HepG2 (cell line): ENCODE measurements at regions not wholly inside any gene's neighbourhood (a gene's known extent, or its start where the extent isn't known, plus 50 kb on each side); places are given as distances from the start of the nearest gene placed in this dataset.
"Not testable (repeated sequence)": the region's sequence is repeated elsewhere in the genome, so short reads cannot be mapped to it uniquely, and the experiment has no call there.

Experiments
- ATAC-seq: fragments of 200-7000 bp; cut with Tn5 transposase; 3 replicates; pipeline ENCODE4 v1.9.1; 2020; ENCODE audit warnings: mild to moderate bottlenecking, moderate library complexity
- BruUV-seq: library from RNA; stranded (reverse); fragments of 400-500 nt; replicated peaks from 2 replicates; lab custom pipeline; 2021; lab: Mats Ljungman, UMichigan
- CTCF ChIA-PET: fragments of 300-600 bp; formaldehyde crosslinking; extraction: SDS; loops from one replicate; lab custom pipeline; 2021; ENCODE audit warnings: low total read pairs, inconsistent platforms, low intra/inter-chr PET ratio; lab: Yijun Ruan, JAX
- POLR2A ChIA-PET: fragments of 350-600 bp; sonication (Branson Sonifier 250); formaldehyde crosslinking; loops from one replicate; lab custom pipeline; 2020; ENCODE audit warnings: antibody characterized with exemption, inconsistent platforms; lab: Yijun Ruan, JAX
- DNase-seq: peaks from one replicate; pipeline ENCODE4 v3.0.0-alpha.2; 2015; ENCODE audit warnings: low spot score
- FAIRE-seq: peaks from 3 replicates; lab custom pipeline; 2011; peaks lifted over from hg19 to GRCh38; lab: Jason Lieb, UNC
- H2AFZ ChIP-seq: one replicate; pipeline ENCODE4 v1.6.1; 2011; ENCODE audit warnings: low read length, inconsistent platforms
- H3K27ac ChIP-seq: fragments of 300-600 bp; 3 replicates; pipeline ENCODE4 v1.8.0; 2011; ENCODE audit warnings: mixed run types, mild to moderate bottlenecking, mixed read lengths, low read length, inconsistent platforms; ENCODE audit not compliant: insufficient read depth; ENCODE audit errors: extremely low read length
- H3K27me3 ChIP-seq, 2 experiments: fragments of 200-600 bp in 1 of 2; 2 replicates in 1 of 2; 3 replicates in 1 of 2; pipeline versions ENCODE4 v1.6.0 to v1.8.0; 2011; ENCODE audit warnings: low read length in 2 of 2, mild to moderate bottlenecking in 2 of 2, moderate library complexity in 2 of 2, inconsistent platforms in 1 of 2; ENCODE audit not compliant: insufficient read depth in 2 of 2, control insufficient read depth in 1 of 2
- H3K36me3 ChIP-seq, 2 experiments: fragments of 200-600 bp in 1 of 2; replicated peaks in 1 of 2; 2 replicates in 1 of 2; 3 replicates in 1 of 2; pipeline versions ENCODE4 v1.5.1 to v1.8.0; 2011; ENCODE audit warnings: low read length in 2 of 2, inconsistent platforms in 1 of 2; ENCODE audit not compliant: insufficient read depth in 2 of 2, control insufficient read depth in 1 of 2
- H3K4me1 ChIP-seq: 2 replicates; pipeline ENCODE4 v1.5.1; 2012; ENCODE audit warnings: low read length, inconsistent platforms; ENCODE audit not compliant: insufficient read depth
- H3K4me2 ChIP-seq: 2 replicates; pipeline ENCODE4 v1.6.0; 2011; ENCODE audit warnings: low read depth, low read length, inconsistent platforms
- H3K4me3 ChIP-seq, 3 experiments: fragments of 200-600 bp in 1 of 3; sonication (generic), shearing (Covaris generic) in 1 of 3; replicated peaks in 1 of 3; 2 replicates each; pipeline ENCODE4 v1.5.1; 2011 to 2016; ENCODE audit warnings: low read length in 3 of 3, inconsistent platforms in 2 of 3, low read depth in 2 of 3, mild to moderate bottlenecking in 2 of 3, control low read depth in 1 of 3, mixed read lengths in 1 of 3; ENCODE audit not compliant: insufficient read depth in 1 of 3
- H3K79me2 ChIP-seq: one replicate; pipeline ENCODE4 v1.6.1; 2011; ENCODE audit warnings: low read length, inconsistent platforms; ENCODE audit not compliant: insufficient read depth
- H3K9ac ChIP-seq: 2 replicates; pipeline ENCODE4 v1.6.0; 2011; ENCODE audit warnings: mild to moderate bottlenecking, low read depth, low read length, inconsistent platforms; ENCODE audit not compliant: insufficient read depth
- H3K9me3 ChIP-seq: 2 replicates; pipeline ENCODE4 v1.5.1; 2012; ENCODE audit warnings: mild to moderate bottlenecking, low read length
- H4K20me1 ChIP-seq: 2 replicates; pipeline ENCODE4 v1.6.0; 2011; ENCODE audit warnings: inconsistent platforms, mild to moderate bottlenecking, low read length, moderate library complexity; ENCODE audit not compliant: insufficient read depth
- BCL6 ChIP-seq: IDR thresholded peaks from 2 replicates; pipeline ENCODE4 v1.6.1; 2016; ENCODE audit warnings: missing genetic modification reagents, missing compliant biosample characterization
- FOXM1 ChIP-seq: sonication (generic); formaldehyde crosslinking; IDR thresholded peaks from 2 replicates; pipeline ENCODE4 v1.5.0; 2020; ENCODE audit warnings: missing genetic modification reagents
- GZF1 ChIP-seq: sonication (generic); formaldehyde crosslinking; IDR thresholded peaks from 2 replicates; pipeline ENCODE4 v1.5.1; 2020; ENCODE audit warnings: mild to moderate bottlenecking, missing genetic modification reagents
- WGBS: methylation state at CpG from one replicate; pipeline ENCODE4 v1.1.6; 2017; ENCODE audit warnings: low lambda C conversion rate; 5-methylcytosine and 5-hydroxymethylcytosine counted together
- in situ Hi-C: cut with HindIII; loops from 2 replicates; pipeline ENCODE4 v1.10.0; 2017; ENCODE audit warnings: low pct_unique_long_range_greater_than_20kb; ENCODE audit not compliant: extremely low pct_ligation_motif_present
- intact Hi-C: fragments of 100-400 bp; cut with micrococcal nuclease; formaldehyde crosslinking; loops from one replicate; pipeline ENCODE4 v1.10.0; 2022; ENCODE audit not compliant: unreplicated experiment

DNA sequence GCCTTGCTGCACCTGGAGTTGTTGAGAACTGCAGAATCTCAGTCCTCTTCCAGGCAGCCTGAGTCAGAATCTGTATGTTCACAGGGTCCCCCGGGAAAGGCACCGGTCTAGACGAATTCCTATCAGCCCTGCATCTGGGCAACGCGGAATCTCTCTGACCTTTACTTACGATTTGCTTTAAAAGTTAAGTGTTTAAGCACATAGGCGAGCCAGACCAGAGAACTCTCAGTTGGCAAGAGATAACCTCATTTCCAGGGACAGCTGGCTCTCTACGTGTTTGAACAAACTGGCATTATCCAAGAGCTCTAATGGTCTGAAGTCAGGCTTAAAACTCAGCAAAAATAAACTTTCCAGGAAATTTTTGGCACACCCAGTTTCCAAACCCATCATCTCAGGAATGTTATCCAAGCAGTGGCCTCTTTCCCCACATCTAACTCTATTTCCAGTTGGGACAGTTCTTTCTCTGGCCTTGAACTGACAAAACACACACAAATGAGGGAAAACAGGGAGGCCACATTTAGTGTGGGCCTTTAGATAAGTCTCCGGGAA is 53.4 kb downstream of the HES1 start:
- ChIA-PET CTCF (no interaction called here), POLR2A (no interaction called here)
- Histone ChIP-seq H3K79me2 (no peaks in the 10 kb centered on the region), H3K27ac (no peak overlapping the region), H3K4me2 (no peak overlapping the region), H2AFZ (no peak overlapping the region), H3K4me1 (no peaks in the 10 kb centered on the region), H3K9me3 (no peaks in the 10 kb centered on the region), H3K9ac (no peak overlapping the region), H3K36me3 (no peaks in the 10 kb centered on the region), H3K4me3 (no peak overlapping the region), H3K27me3 (peaks cover 0 to 9% of the 10 kb centered on the region in 2 experiments; a peak in 3 of 5 replicates), H4K20me1 (no peaks in the 10 kb centered on the region)
- no TSS peak for BruUV-seq
- no peak; the same call in 2 of the 3 replicates for ATAC-seq
- TF ChIP-seq BCL6 (peak; percentile 59; the same call in 1 of the 2 replicates), GZF1 (CRISPR knock-in tag) (no peak), FOXM1 (CRISPR knock-in tag) (no peak)
- intact Hi-C loops (no loop called here), in situ Hi-C loops (no loop called here)
- WGBS, result 41% methylated on average over 6 of the region's 9 CpGs
- FAIRE-seq, result no peak
- no peak for DNase-seq

DNA sequence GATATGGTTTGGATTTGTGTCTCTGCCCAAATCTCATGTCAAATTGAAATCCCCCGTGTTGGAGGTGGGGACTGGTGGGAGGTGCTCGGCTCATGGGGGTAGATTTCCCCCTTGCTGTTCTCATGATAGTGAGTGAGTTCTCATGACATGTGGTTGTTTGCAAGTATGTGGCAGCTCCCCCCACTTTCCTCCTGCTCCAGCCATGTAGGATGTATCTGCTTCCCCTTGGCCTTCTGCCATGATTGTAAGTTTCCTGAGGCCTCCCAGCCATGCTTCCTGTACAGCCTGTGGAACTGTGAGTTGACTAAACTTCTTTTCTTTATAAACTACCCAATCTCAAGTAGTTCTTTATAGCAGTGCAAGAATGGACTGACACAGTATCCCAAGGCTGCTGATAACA is 55.9 kb downstream of the HES1 start:
- H2AFZ ChIP-seq, H3K4me2 ChIP-seq, POLR2A ChIA-PET, ATAC-seq, H3K9me3 ChIP-seq, H3K4me3 ChIP-seq, in situ Hi-C loops, CTCF ChIA-PET, H3K27me3 ChIP-seq, H3K4me1 ChIP-seq, intact Hi-C loops, H3K27ac ChIP-seq, H3K9ac ChIP-seq, H3K36me3 ChIP-seq, H4K20me1 ChIP-seq, FAIRE-seq, DNase-seq, BruUV-seq, H3K79me2 ChIP-seq: not testable (repeated sequence)
- WGBS, result 31% methylated on average over 2 of the region's 2 CpGs
